GM23248 (cell line): ENCODE measurements at regions not wholly inside any gene's neighbourhood (a gene's known extent, or its start where the extent isn't known, plus 50 kb on each side); places are given as distances from the start of the nearest gene placed in this dataset.

ENCODE experiments used
- EZH2 ChIP-seq: fragments of 200-600 bp; sonication (generic); IDR thresholded peaks from 2 replicates; pipeline ENCODE4 v1.6.1; 2018; ENCODE audit warnings: antibody characterized with exemption, mild to moderate bottlenecking; ENCODE audit not compliant: insufficient read depth, poor library complexity, severe bottlenecking
- EZH2phosphoT487 ChIP-seq: fragments of 200-600 bp; sonication (generic); IDR thresholded peaks from 2 replicates; pipeline ENCODE4 v1.6.1; 2018; ENCODE audit warnings: antibody characterized with exemption, moderate library complexity, mild to moderate bottlenecking, low read depth; ENCODE audit not compliant: insufficient read depth

DNA sequence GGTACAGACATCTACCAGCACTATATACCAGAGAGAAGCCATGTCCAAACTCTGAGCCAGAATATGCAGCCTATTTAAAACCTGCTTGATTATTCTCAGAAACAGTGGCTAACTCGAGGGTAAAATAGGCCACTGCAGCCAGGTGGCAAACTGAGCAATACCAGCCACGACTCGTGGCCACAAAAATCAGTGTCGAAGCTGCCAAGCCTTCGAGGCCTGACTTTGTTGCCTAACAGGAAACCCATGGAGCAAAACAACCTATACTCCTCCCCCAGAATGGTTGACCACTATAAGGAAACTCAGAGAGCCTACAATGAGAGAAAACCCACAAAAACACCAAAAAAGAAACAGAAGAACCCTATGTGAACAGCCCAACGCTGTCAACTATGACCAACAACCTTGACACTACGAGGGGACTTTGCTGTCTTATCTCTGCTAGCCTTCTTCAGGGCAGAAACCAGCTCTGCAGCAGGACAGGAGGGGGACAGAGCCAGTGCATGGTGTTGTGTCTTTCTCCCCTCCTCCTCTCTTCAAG, 133.8 kb downstream of the TMEM174 start:
- TF ChIP-seq EZH2 (no peak), EZH2phosphoT487 (no peak)
